ENCODE measurements at regions not wholly inside any gene's neighbourhood (a gene's known extent, or its start where the extent isn't known, plus 50 kb on each side); places are given as distances from the start of the nearest gene placed in this dataset.

GRCh38 chr1:94680039-94680377, 138.4 kb upstream of the F3 start:
- no peak overlapping the region for H3K4me3 ChIP-seq (ENCODE audit: low read depth, low read length)
- TF ChIP-seq CTCF (IDR thresholded peaks at IDR 0.05; ENCODE audit: low read depth, low read length) = no peak

GRCh38 chr1:94679332-94680038, 137.9 kb upstream of the F3 start:
- TF ChIP-seq CTCF (IDR thresholded peaks at IDR 0.05; ENCODE audit: low read depth, low read length) = no peak
- no peak overlapping the region for H3K4me3 ChIP-seq (ENCODE audit: low read depth, low read length)

GRCh38 chr1:94678202-94678848, 136.8 kb upstream of the F3 start:
- no peak overlapping the region for H3K4me3 ChIP-seq (ENCODE audit: low read depth, low read length)
- no peak for TF ChIP-seq CTCF (IDR thresholded peaks at IDR 0.05; ENCODE audit: low read depth, low read length)

GRCh38 chr1:94677714-94678113, 136.2 kb upstream of the F3 start:
- TF ChIP-seq CTCF (IDR thresholded peaks at IDR 0.05; ENCODE audit: low read depth, low read length) = no peak
- no peak overlapping the region for H3K4me3 ChIP-seq (ENCODE audit: low read depth, low read length)

- no peak overlapping the region for H3K4me3 ChIP-seq (ENCODE audit: low read depth, low read length)
- no peak for TF ChIP-seq CTCF (IDR thresholded peaks at IDR 0.05; ENCODE audit: low read depth, low read length)
Measured at GRCh38 chr1:94677087-94677486, 135.5 kb upstream of the F3 start.

- TF ChIP-seq CTCF (IDR thresholded peaks at IDR 0.05; ENCODE audit: low read depth, low read length) = no peak
- no peak overlapping the region for H3K4me3 ChIP-seq (ENCODE audit: low read depth, low read length)
Measured at GRCh38 chr1:94676686-94677085, 135.1 kb upstream of the F3 start.

- H3K4me3 ChIP-seq (ENCODE audit: low read depth, low read length) = no peak overlapping the region
- no peak for TF ChIP-seq CTCF (IDR thresholded peaks at IDR 0.05; ENCODE audit: low read depth, low read length)
Measured at GRCh38 chr1:94675373-94675772, 133.8 kb upstream of the F3 start.

Measured in WI38 (cell line).